ENCODE measurements at regions not wholly inside any gene's neighbourhood (a gene's known extent, or its start where the extent isn't known, plus 50 kb on each side); places are given as distances from the start of the nearest gene placed in this dataset.

DNA sequence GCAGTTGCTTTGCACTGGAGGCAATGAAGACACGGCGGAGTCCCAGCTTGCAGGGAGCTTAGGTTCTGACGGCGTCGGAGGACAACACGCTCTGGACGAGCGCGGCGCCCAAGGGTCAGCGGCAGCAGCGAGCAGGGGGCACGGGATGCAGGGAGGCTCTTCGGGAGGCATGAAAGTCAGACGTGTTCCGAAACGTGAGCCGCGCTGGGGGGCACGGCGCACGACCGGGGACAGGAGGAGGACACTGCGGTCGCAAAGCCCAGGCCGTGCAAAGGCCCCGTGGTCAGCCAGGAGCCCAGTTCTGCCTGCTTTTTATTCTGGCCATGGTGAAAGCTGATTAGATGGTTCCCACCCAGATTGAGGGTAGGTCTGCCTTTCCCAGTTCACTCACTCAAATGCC is 294.6 kb downstream of the SNAPC1 start:
- TF ChIP-seq, protein P1, sequence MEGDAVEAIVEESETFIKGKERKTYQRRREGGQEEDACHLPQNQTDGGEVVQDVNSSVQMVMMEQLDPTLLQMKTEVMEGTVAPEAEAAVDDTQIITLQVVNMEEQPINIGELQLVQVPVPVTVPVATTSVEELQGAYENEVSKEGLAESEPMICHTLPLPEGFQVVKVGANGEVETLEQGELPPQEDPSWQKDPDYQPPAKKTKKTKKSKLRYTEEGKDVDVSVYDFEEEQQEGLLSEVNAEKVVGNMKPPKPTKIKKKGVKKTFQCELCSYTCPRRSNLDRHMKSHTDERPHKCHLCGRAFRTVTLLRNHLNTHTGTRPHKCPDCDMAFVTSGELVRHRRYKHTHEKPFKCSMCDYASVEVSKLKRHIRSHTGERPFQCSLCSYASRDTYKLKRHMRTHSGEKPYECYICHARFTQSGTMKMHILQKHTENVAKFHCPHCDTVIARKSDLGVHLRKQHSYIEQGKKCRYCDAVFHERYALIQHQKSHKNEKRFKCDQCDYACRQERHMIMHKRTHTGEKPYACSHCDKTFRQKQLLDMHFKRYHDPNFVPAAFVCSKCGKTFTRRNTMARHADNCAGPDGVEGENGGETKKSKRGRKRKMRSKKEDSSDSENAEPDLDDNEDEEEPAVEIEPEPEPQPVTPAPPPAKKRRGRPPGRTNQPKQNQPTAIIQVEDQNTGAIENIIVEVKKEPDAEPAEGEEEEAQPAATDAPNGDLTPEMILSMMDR (IDR thresholded peaks at IDR 0.05; ENCODE audit: insufficient read depth, low read depth, low read length): no peak
- CTCF ChIA-PET: no interaction called here
- POLR2A ChIA-PET: no interaction called here
- DNase-seq (ENCODE audit: low read depth): no peak
- Histone ChIP-seq H3K36me3 (ENCODE audit: control insufficient read depth, insufficient read depth, low read length) (no peaks in the 10 kb centered on the region), H3K4me3 (ENCODE audit: low read depth, low read length) (no peak overlapping the region), H3K27me3 (ENCODE audit: control insufficient read depth, insufficient read depth, low read length) (no peaks in the 10 kb centered on the region)

DNA sequence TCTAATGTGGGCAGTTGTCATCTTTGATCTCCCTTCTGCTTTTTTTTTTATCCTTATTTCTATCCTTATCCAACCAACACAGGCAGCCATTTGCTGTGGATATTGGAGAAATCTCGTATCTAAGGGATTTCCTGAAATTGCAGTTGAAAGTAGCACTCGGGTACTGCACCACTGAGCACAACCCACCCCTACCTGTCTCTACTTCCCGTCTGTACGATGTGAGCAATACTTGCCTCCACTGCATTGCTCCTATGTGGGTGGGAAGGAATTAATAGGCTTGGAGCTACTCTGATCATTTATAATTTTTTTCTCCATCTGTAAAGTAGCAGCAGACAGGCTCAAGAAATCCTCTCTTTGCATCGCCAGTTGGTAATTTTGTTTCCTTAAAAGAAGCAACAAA is 300.4 kb downstream of the SNAPC1 start:
- Histone ChIP-seq H3K27me3 (ENCODE audit: control insufficient read depth, insufficient read depth, low read length) (no peaks in the 10 kb centered on the region), H3K36me3 (ENCODE audit: control insufficient read depth, insufficient read depth, low read length) (no peaks in the 10 kb centered on the region), H3K4me3 (ENCODE audit: low read depth, low read length) (no peak overlapping the region)
- ChIA-PET POLR2A (no interaction called here), CTCF (no interaction called here)
- TF ChIP-seq, protein P1 (IDR thresholded peaks at IDR 0.05; ENCODE audit: insufficient read depth, low read depth, low read length): no peak
- DNase-seq (ENCODE audit: low read depth): no peak

DNA sequence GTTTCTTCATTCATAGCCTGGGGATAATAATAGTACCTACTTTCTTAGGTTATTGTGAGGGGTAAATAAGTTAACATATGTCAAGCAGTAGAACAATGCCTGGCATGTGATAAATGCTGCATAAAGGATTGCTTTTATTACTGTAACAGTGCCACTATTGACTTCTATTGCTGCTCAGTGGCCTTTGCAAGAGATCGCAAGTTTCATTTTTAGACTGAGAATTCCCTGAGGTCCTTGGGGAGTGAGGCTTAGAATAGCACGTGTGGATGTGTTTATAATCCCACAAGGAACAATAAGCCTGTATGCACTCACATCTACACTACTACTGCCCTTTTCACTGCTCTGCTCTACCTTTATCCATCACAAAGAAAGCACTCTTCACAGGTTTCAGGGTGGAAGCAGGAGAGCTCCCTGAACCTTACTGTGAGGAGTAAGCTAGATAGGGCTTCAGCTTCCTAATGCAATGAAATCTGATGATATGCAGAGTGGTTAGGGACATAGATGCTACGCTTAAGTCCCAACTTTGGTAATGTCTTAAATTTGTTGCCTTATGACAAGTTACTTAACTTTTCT is 302.6 kb downstream of the SNAPC1 start:
- POLR2A ChIA-PET: interaction anchor here (0.7 kb wide), 1 partner anchor 15 kb away, joined by 4 read pairs; no protein-coding TSS in a partner anchor
- DNase-seq (ENCODE audit: low read depth): no peak
- TF ChIP-seq, protein P1 (IDR thresholded peaks at IDR 0.05; ENCODE audit: insufficient read depth, low read depth, low read length): no peak
- CTCF ChIA-PET: interaction anchor here (1.6 kb wide), 1 partner anchor 9 kb away, joined by 4 read pairs; no protein-coding TSS in a partner anchor
- H3K27me3 ChIP-seq (ENCODE audit: control insufficient read depth, insufficient read depth, low read length): no peaks in the 10 kb centered on the region
- H3K36me3 ChIP-seq (ENCODE audit: control insufficient read depth, insufficient read depth, low read length): no peaks in the 10 kb centered on the region
- H3K4me3 ChIP-seq (ENCODE audit: low read depth, low read length): no peak overlapping the region

DNA sequence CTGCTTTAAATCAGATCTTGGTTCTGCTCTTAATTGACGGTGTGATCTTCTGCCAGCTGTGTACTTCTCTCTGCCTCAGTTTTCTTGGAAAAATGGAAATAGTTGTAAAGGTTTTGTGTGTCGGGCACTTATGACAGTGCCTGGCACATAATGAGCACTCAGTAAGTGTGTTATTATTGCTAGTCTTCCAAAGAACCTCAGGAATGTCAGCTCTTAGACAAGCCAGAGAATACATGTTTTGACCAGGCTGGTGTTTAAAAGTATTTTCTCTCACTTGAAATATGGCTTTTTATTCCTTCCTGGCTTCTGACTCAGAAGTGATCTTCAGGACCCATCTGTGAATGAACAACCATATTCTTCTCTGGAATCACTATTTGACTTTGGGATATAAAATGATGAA is 304.1 kb downstream of the SNAPC1 start:
- TF ChIP-seq, protein P1 (IDR thresholded peaks at IDR 0.05; ENCODE audit: insufficient read depth, low read depth, low read length): no peak
- Histone ChIP-seq H3K4me3 (ENCODE audit: low read depth, low read length) (no peak overlapping the region), H3K27me3 (ENCODE audit: control insufficient read depth, insufficient read depth, low read length) (no peaks in the 10 kb centered on the region), H3K36me3 (ENCODE audit: control insufficient read depth, insufficient read depth, low read length) (no peaks in the 10 kb centered on the region)
- CTCF ChIA-PET: interaction anchor here (1.1 to 1.6 kb wide), 4 partner anchors 8 to 60 kb away, joined by 3 to 4 read pairs (median 3); no protein-coding TSS in a partner anchor
- no peak for DNase-seq (ENCODE audit: low read depth)
- POLR2A ChIA-PET: no interaction called here

DNA sequence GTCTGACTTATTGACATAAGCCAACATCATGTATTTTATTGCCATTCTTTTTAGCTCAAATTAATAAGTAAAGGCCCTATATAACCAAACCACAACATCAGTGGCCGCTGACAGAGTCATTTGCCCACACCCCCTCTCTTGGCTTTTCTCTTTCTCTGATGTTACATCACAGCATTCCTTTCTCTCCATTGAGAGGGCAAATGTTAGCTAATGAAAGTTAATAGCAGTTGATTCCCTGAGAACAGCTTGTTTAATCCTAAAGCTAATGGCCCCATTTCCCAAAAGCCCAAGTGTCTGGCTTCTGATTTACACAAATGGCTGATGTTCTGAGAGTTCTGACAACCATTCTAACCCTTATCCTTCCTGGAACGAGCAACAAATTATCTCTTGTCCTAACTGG is 308.8 kb downstream of the SNAPC1 start:
- DNase-seq (ENCODE audit: low read depth): no peak
- Histone ChIP-seq H3K4me3 (ENCODE audit: low read depth, low read length) (no peak overlapping the region), H3K27me3 (ENCODE audit: control insufficient read depth, insufficient read depth, low read length) (no peaks in the 10 kb centered on the region), H3K36me3 (ENCODE audit: control insufficient read depth, insufficient read depth, low read length) (no peaks in the 10 kb centered on the region)
- ChIA-PET POLR2A (no interaction called here), CTCF (interaction anchor here (0.9 to 1.3 kb wide), 3 partner anchors 11 to 17 kb away, joined by 3 read pairs; no protein-coding TSS in a partner anchor)
- TF ChIP-seq, protein P1 (IDR thresholded peaks at IDR 0.05; ENCODE audit: insufficient read depth, low read depth, low read length): no peak

All from BJ (cell line).